H1 (cell line): ENCODE measurements at regions not wholly inside any gene's neighbourhood (a gene's known extent, or its start where the extent isn't known, plus 50 kb on each side); places are given as distances from the start of the nearest gene placed in this dataset.

ENCODE experiments used
- FOSL1 ChIP-seq: IDR thresholded peaks from 2 replicates; pipeline ENCODE4 v1.6.1; 2011; ENCODE audit warnings: mild to moderate bottlenecking, low read depth, low read length, moderate library complexity; ENCODE audit not compliant: insufficient read depth
- KDM1A ChIP-seq: fragments of 200-600, 300-600 bp; sonication (generic); IDR thresholded peaks from 2 replicates; pipeline ENCODE4 v1.7.1; 2016; ENCODE audit warnings: mild to moderate bottlenecking, low read length, borderline replicate concordance
- SP2 ChIP-seq: IDR thresholded peaks from 2 replicates; pipeline ENCODE4 v1.6.1; 2012; ENCODE audit warnings: mild to moderate bottlenecking, low read length, inconsistent platforms
- TEAD4 ChIP-seq: IDR thresholded peaks from 2 replicates; pipeline ENCODE4 v1.6.1; 2012; ENCODE audit warnings: low read depth, low read length, inconsistent platforms, mixed read lengths

GRCh38 chr10:57964351-57964750, 303.3 kb downstream of the IPMK start (continued):
- TF ChIP-seq TEAD4 = no peak
- no peak for TF ChIP-seq SP2
- no peak for TF ChIP-seq KDM1A
- TF ChIP-seq FOSL1 = no peak
